T-helper 1 cell (primary cell): ENCODE measurements at regions not wholly inside any gene's neighbourhood (a gene's known extent, or its start where the extent isn't known, plus 50 kb on each side); places are given as distances from the start of the nearest gene placed in this dataset.
"Not testable (repeated sequence)": the region's sequence is repeated elsewhere in the genome, so short reads cannot be mapped to it uniquely, and the experiment has no call there.

ENCODE experiments used
- DNase-seq, 5 donors: peaks; one replicate each; pipeline ENCODE4 v3.0.0-alpha.2; 2012 to 2020

GRCh38 chr9:26148128-26148527 lies 469.9 kb upstream of the TUSC1 start:
- DNase-seq: no peak

GRCh38 chr9:26145938-26146337 lies 467.7 kb upstream of the TUSC1 start:
- no peak for DNase-seq

- DNase-seq: no peak
Observed at GRCh38 chr9:26142631-26143030, 464.4 kb upstream of the TUSC1 start.

- no peak for DNase-seq
Observed at GRCh38 chr9:26142201-26142600, 464.0 kb upstream of the TUSC1 start.

- no peak for DNase-seq
Observed at GRCh38 chr9:26133537-26133936, 455.3 kb upstream of the TUSC1 start.

- no peak for DNase-seq
Observed at GRCh38 chr9:26132746-26133312, 454.6 kb upstream of the TUSC1 start.

GRCh38 chr9:26131886-26132285 lies 453.6 kb upstream of the TUSC1 start:
- no peak for DNase-seq

GRCh38 chr9:26129217-26129616 lies 451.0 kb upstream of the TUSC1 start:
- no peak for DNase-seq

- DNase-seq: no peak
Observed at GRCh38 chr9:26125693-26126092, 447.4 kb upstream of the TUSC1 start.

- not testable (repeated sequence) for DNase-seq
Observed at GRCh38 chr9:26116085-26116484, 437.8 kb upstream of the TUSC1 start.

GRCh38 chr9:26112724-26113123 lies 434.5 kb upstream of the TUSC1 start:
- no peak for DNase-seq

- DNase-seq: no peak
Observed at GRCh38 chr9:26086396-26086795, 408.2 kb upstream of the TUSC1 start.

- no peak for DNase-seq
Observed at GRCh38 chr9:26081847-26082246, 403.6 kb upstream of the TUSC1 start.

- no peak for DNase-seq
Observed at GRCh38 chr9:26078706-26079105, 400.5 kb upstream of the TUSC1 start.

GRCh38 chr9:26077860-26078259 lies 399.6 kb upstream of the TUSC1 start:
- no peak for DNase-seq

- no peak for DNase-seq
Observed at GRCh38 chr9:26067608-26068007, 389.4 kb upstream of the TUSC1 start.

- no peak for DNase-seq
Observed at GRCh38 chr9:26066237-26066636, 388.0 kb upstream of the TUSC1 start.

- DNase-seq: no peak
Observed at GRCh38 chr9:26061948-26062575, 383.8 kb upstream of the TUSC1 start.

- no peak for DNase-seq
Observed at GRCh38 chr9:26058111-26058895, 380.1 kb upstream of the TUSC1 start.

- DNase-seq: no peak
Observed at GRCh38 chr9:26057050-26057449, 378.8 kb upstream of the TUSC1 start.

GRCh38 chr9:26054600-26055520 lies 376.6 kb upstream of the TUSC1 start:
- DNase-seq: no peak

GRCh38 chr9:26053954-26054353 lies 375.7 kb upstream of the TUSC1 start:
- DNase-seq: no peak

GRCh38 chr9:26043431-26043830 lies 365.2 kb upstream of the TUSC1 start:
- no peak for DNase-seq
